Uterus (tissue), 3 donors: ENCODE measurements at regions not wholly inside any gene's neighbourhood (a gene's known extent, or its start where the extent isn't known, plus 50 kb on each side); places are given as distances from the start of the nearest gene placed in this dataset.
"Not testable (repeated sequence)": the region's sequence is repeated elsewhere in the genome, so short reads cannot be mapped to it uniquely, and the experiment has no call there.

Experiments used
- DNase-seq, 2 donors: peaks; one replicate each; pipeline ENCODE4 v3.0.0-alpha.2; 2019 to 2020
- H3K27ac ChIP-seq, 2 donors: fragments of 200-600 bp; sonication (generic); 1 replicate in 1 of 2; 2 replicates in 1 of 2; pipeline ENCODE4 v1.5.1; 2016 to 2018
- H3K27me3 ChIP-seq, 2 donors: fragments of 200-600 bp; sonication (generic); one replicate each; pipeline ENCODE4 v1.5.1; 2018 to 2019; ENCODE audit warnings: control low read depth in 1 of 2
- H3K36me3 ChIP-seq, 2 donors: fragments of 200-600 bp; sonication (generic); one replicate each; pipeline ENCODE4 v1.5.1; 2019; ENCODE audit warnings: control low read depth in 1 of 2
- H3K4me1 ChIP-seq, 2 donors: fragments of 200-600 bp; sonication (generic); one replicate each; pipeline ENCODE4 v1.5.1; 2018 to 2019; ENCODE audit warnings: control low read depth in 1 of 2
- H3K4me3 ChIP-seq, 2 donors: fragments of 200-600 bp; sonication (generic); 1 replicate in 1 of 2; 2 replicates in 1 of 2; pipeline ENCODE4 v1.5.1; 2018 to 2019; ENCODE audit warnings: mild to moderate bottlenecking in 1 of 2
- H3K9me3 ChIP-seq, 2 donors: fragments of 200-600 bp; sonication (generic); one replicate each; pipeline ENCODE4 v1.5.1; 2019; ENCODE audit warnings: control low read depth in 1 of 2
- CTCF ChIP-seq, 4 experiments: fragments of 200-600 bp in 2 of 4; fragments of 450-650 bp in 2 of 4; sonication (generic) in 2 of 4; IDR thresholded peaks; one replicate each; pipeline ENCODE4 v1.5.1; 2016 to 2019; ENCODE audit warnings: antibody characterized with exemption in 4 of 4, mild to moderate bottlenecking in 2 of 4, moderate library complexity in 1 of 4
- POLR2A ChIP-seq, 2 donors: fragments of 450-650 bp; IDR thresholded peaks; one replicate each; pipeline ENCODE4 v1.6.1; 2016; ENCODE audit warnings: antibody characterized with exemption in 2 of 2, mild to moderate bottlenecking in 1 of 2, moderate library complexity in 1 of 2
- intact Hi-C: fragments of 100-400 bp; cut with DNase I; formaldehyde crosslinking; loops from one replicate; pipeline ENCODE4 v1.15.1; 2023; ENCODE audit warnings: low total_unique reads
- donor health status: DM: yes; HTN: yes; CAD: no.

GRCh38 chr5:168140241-168140640 lies 151.2 kb upstream of the WWC1 start:
- no peak for DNase-seq
- no peaks in the 10 kb centered on the region for H3K4me1 ChIP-seq
- intact Hi-C loops: no loop called here
- no peak overlapping the region for H3K4me3 ChIP-seq
- no peaks in the 10 kb centered on the region for H3K9me3 ChIP-seq
- no peak overlapping the region for H3K27ac ChIP-seq
- no peaks in the 10 kb centered on the region for H3K27me3 ChIP-seq
- no peaks in the 10 kb centered on the region for H3K36me3 ChIP-seq
- TF ChIP-seq POLR2A (IDR thresholded peaks at IDR 0.05) (no peak), CTCF (IDR thresholded peaks at IDR 0.05) (no peak)

- TF ChIP-seq CTCF (IDR thresholded peaks at IDR 0.05) (no peak), POLR2A (IDR thresholded peaks at IDR 0.05) (no peak)
- intact Hi-C loops: no loop called here
- Histone ChIP-seq H3K4me3 (no peak overlapping the region), H3K27me3 (no peaks in the 10 kb centered on the region), H3K36me3 (no peaks in the 10 kb centered on the region), H3K9me3 (no peaks in the 10 kb centered on the region), H3K4me1 (no peaks in the 10 kb centered on the region), H3K27ac (no peak overlapping the region)
- no peak for DNase-seq
Measured at GRCh38 chr5:168142402-168142801, 149.0 kb upstream of the WWC1 start.

GRCh38 chr5:168143521-168143920 lies 147.9 kb upstream of the WWC1 start:
- H3K4me3 ChIP-seq, H3K27ac ChIP-seq, H3K36me3 ChIP-seq, DNase-seq, H3K27me3 ChIP-seq, H3K9me3 ChIP-seq, H3K4me1 ChIP-seq, intact Hi-C loops: not testable (repeated sequence)

GRCh38 chr5:168147106-168147505 lies 144.3 kb upstream of the WWC1 start:
- TF ChIP-seq CTCF (IDR thresholded peaks at IDR 0.05) (no peak), POLR2A (IDR thresholded peaks at IDR 0.05) (no peak)
- no peak overlapping the region for H3K4me3 ChIP-seq
- no peak overlapping the region for H3K27ac ChIP-seq
- H3K36me3 ChIP-seq: no peaks in the 10 kb centered on the region
- DNase-seq: no peak
- no peaks in the 10 kb centered on the region for H3K27me3 ChIP-seq
- intact Hi-C loops: no loop called here
- H3K9me3 ChIP-seq: no peaks in the 10 kb centered on the region
- H3K4me1 ChIP-seq: no peaks in the 10 kb centered on the region

DNA sequence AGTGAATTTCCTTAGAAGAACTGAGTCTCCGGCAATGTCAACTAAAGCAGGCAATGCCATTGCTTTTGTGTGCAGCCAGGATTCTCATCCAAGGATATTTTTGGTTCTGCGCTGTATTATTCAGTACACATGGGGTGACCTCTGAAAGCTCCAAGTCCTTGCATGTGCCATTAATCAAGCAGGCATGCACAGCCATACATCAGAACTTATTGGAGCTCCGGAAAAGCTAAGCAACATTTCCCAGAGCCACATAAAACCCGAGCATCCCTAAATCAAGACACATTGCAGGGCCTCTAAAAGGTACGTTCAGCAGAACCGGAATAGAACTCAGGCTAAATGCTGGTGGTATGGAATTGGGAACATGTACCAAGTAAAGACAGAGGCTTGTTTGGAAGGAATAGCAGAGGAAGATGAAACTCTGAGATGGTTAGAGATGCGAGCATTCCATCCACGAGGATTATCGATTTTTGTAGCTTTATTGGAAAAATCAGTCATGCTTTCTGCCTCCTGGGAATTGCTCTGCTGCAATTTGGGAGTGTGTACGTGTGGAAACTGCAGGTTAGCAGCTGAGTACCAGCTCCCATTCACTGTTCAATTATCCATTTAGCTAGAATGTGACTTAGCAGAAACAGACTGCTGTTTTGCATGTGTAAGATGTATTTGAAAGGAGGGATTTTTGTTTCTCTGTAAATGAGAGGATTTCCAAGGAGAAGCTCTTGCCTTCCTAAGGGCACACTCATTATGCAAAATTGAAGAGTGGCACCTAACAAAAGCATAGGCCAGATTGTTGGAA lies 143.7 kb upstream of the WWC1 start:
- Histone ChIP-seq H3K36me3 (no peaks in the 10 kb centered on the region), H3K9me3 (no peaks in the 10 kb centered on the region), H3K4me3 (no peak overlapping the region), H3K27me3 (no peaks in the 10 kb centered on the region), H3K4me1 (no peaks in the 10 kb centered on the region), H3K27ac (no peak overlapping the region)
- intact Hi-C loops: no loop called here
- DNase-seq: no peak
- TF ChIP-seq CTCF (IDR thresholded peaks at IDR 0.05) (no peak), POLR2A (IDR thresholded peaks at IDR 0.05) (no peak)

- no peak overlapping the region for H3K4me3 ChIP-seq
- no peaks in the 10 kb centered on the region for H3K27me3 ChIP-seq
- TF ChIP-seq POLR2A (IDR thresholded peaks at IDR 0.05) (no peak), CTCF (IDR thresholded peaks at IDR 0.05) (no peak)
- no peak overlapping the region for H3K27ac ChIP-seq
- H3K9me3 ChIP-seq: no peaks in the 10 kb centered on the region
- H3K36me3 ChIP-seq: no peaks in the 10 kb centered on the region
- intact Hi-C loops: no loop called here
- no peak for DNase-seq
- H3K4me1 ChIP-seq: no peaks in the 10 kb centered on the region
Measured at GRCh38 chr5:168151041-168151440, 140.4 kb upstream of the WWC1 start.
